ENCODE measurements at regions not wholly inside any gene's neighbourhood (a gene's known extent, or its start where the extent isn't known, plus 50 kb on each side); places are given as distances from the start of the nearest gene placed in this dataset.

GRCh38 chr5:36756848-36757247 lies 119.7 kb upstream of the NIPBL start:
- TF ChIP-seq EZH2 (IDR thresholded peaks at IDR 0.05; ENCODE audit: borderline replicate concordance, insufficient read depth, low read depth, low read length, poor library complexity, severe bottlenecking): no peak
- no peak for TF ChIP-seq CTCF (IDR thresholded peaks at IDR 0.05)

Measured in B cell (primary cell).